ENCODE measurements at regions not wholly inside any gene's neighbourhood (a gene's known extent, or its start where the extent isn't known, plus 50 kb on each side); places are given as distances from the start of the nearest gene placed in this dataset.

- FAIRE-seq = no peak
These were observed 126.4 kb downstream of the ATP23 start for GRCh38 chr12:58067610-58068387.

GRCh38 chr12:58068706-58069105 lies 127.3 kb downstream of the ATP23 start:
- TF ChIP-seq POU2F2 (IDR thresholded peaks at IDR 0.05; ENCODE audit: low read depth, low read length) (no peak), SPI1 (IDR thresholded peaks at IDR 0.05; ENCODE audit: low read depth, low read length) (no peak), PAX5 (IDR thresholded peaks at IDR 0.05; ENCODE audit: insufficient read depth, low read length, severe bottlenecking) (no peak), POLR2A (IDR thresholded peaks at IDR 0.05; ENCODE audit: low read depth, low read length) (no peak), TAF1 (IDR thresholded peaks at IDR 0.05; ENCODE audit: low read depth, low read length) (no peak), POLR2AphosphoS5 (IDR thresholded peaks at IDR 0.05; ENCODE audit: low read depth, low read length) (no peak)
- FAIRE-seq (no peak), DNase-seq (ENCODE audit: insufficient read length, low spot score) (no peak)

More at GRCh38 chr12:58067610-58068387, 126.4 kb downstream of the ATP23 start:
- TF ChIP-seq POLR2A (IDR thresholded peaks at IDR 0.05; ENCODE audit: low read depth, low read length) = no peak
- no peak for TF ChIP-seq POLR2AphosphoS5 (IDR thresholded peaks at IDR 0.05; ENCODE audit: low read depth, low read length)
- no peak for TF ChIP-seq POU2F2 (IDR thresholded peaks at IDR 0.05; ENCODE audit: low read depth, low read length)
- TF ChIP-seq PAX5 (IDR thresholded peaks at IDR 0.05; ENCODE audit: insufficient read depth, low read length, severe bottlenecking) = no peak
- TF ChIP-seq SPI1 (IDR thresholded peaks at IDR 0.05; ENCODE audit: low read depth, low read length) = no peak
- TF ChIP-seq TAF1 (IDR thresholded peaks at IDR 0.05; ENCODE audit: low read depth, low read length) = no peak
- DNase-seq (ENCODE audit: insufficient read length, low spot score) = no peak

GRCh38 chr12:58069268-58069963 lies 128.0 kb downstream of the ATP23 start:
- DNase-seq (ENCODE audit: insufficient read length, low spot score) (no peak), FAIRE-seq (no peak)
- no peak for TF ChIP-seq SPI1 (IDR thresholded peaks at IDR 0.05; ENCODE audit: low read depth, low read length)
- no peak for TF ChIP-seq PAX5 (IDR thresholded peaks at IDR 0.05; ENCODE audit: insufficient read depth, low read length, severe bottlenecking)
- TF ChIP-seq POLR2AphosphoS5 (IDR thresholded peaks at IDR 0.05; ENCODE audit: low read depth, low read length) = no peak
- TF ChIP-seq POLR2A (IDR thresholded peaks at IDR 0.05; ENCODE audit: low read depth, low read length) = no peak
- TF ChIP-seq TAF1 (IDR thresholded peaks at IDR 0.05; ENCODE audit: low read depth, low read length) = no peak
- no peak for TF ChIP-seq POU2F2 (IDR thresholded peaks at IDR 0.05; ENCODE audit: low read depth, low read length)

GRCh38 chr12:58071994-58072393 lies 130.6 kb downstream of the ATP23 start:
- TF ChIP-seq TAF1 (IDR thresholded peaks at IDR 0.05; ENCODE audit: low read depth, low read length) = no peak
- TF ChIP-seq PAX5 (IDR thresholded peaks at IDR 0.05; ENCODE audit: insufficient read depth, low read length, severe bottlenecking) = no peak
- no peak for TF ChIP-seq SPI1 (IDR thresholded peaks at IDR 0.05; ENCODE audit: low read depth, low read length)
- TF ChIP-seq POU2F2 (IDR thresholded peaks at IDR 0.05; ENCODE audit: low read depth, low read length) = no peak
- no peak for TF ChIP-seq POLR2A (IDR thresholded peaks at IDR 0.05; ENCODE audit: low read depth, low read length)
- no peak for TF ChIP-seq POLR2AphosphoS5 (IDR thresholded peaks at IDR 0.05; ENCODE audit: low read depth, low read length)
- no peak for FAIRE-seq
- DNase-seq (ENCODE audit: insufficient read length, low spot score) = no peak

- FAIRE-seq (no peak), DNase-seq (ENCODE audit: insufficient read length, low spot score) (no peak)
- no peak for TF ChIP-seq TAF1 (IDR thresholded peaks at IDR 0.05; ENCODE audit: low read depth, low read length)
- TF ChIP-seq POU2F2 (IDR thresholded peaks at IDR 0.05; ENCODE audit: low read depth, low read length) = no peak
- TF ChIP-seq SPI1 (IDR thresholded peaks at IDR 0.05; ENCODE audit: low read depth, low read length) = no peak
- TF ChIP-seq POLR2A (IDR thresholded peaks at IDR 0.05; ENCODE audit: low read depth, low read length) = no peak
- TF ChIP-seq PAX5 (IDR thresholded peaks at IDR 0.05; ENCODE audit: insufficient read depth, low read length, severe bottlenecking) = no peak
- TF ChIP-seq POLR2AphosphoS5 (IDR thresholded peaks at IDR 0.05; ENCODE audit: low read depth, low read length) = no peak
These were observed 132.9 kb downstream of the ATP23 start for GRCh38 chr12:58074259-58074658.

- FAIRE-seq (no peak), DNase-seq (ENCODE audit: insufficient read length, low spot score) (no peak)
- TF ChIP-seq POU2F2 (IDR thresholded peaks at IDR 0.05; ENCODE audit: low read depth, low read length) (no peak), SPI1 (IDR thresholded peaks at IDR 0.05; ENCODE audit: low read depth, low read length) (no peak), POLR2AphosphoS5 (IDR thresholded peaks at IDR 0.05; ENCODE audit: low read depth, low read length) (no peak), POLR2A (IDR thresholded peaks at IDR 0.05; ENCODE audit: low read depth, low read length) (no peak), PAX5 (IDR thresholded peaks at IDR 0.05; ENCODE audit: insufficient read depth, low read length, severe bottlenecking) (no peak), TAF1 (IDR thresholded peaks at IDR 0.05; ENCODE audit: low read depth, low read length) (no peak)
These were observed 138.4 kb downstream of the ATP23 start for GRCh38 chr12:58079806-58080205.

- FAIRE-seq (no peak), DNase-seq (ENCODE audit: insufficient read length, low spot score) (no peak)
- no peak for TF ChIP-seq PAX5 (IDR thresholded peaks at IDR 0.05; ENCODE audit: insufficient read depth, low read length, severe bottlenecking)
These were observed 140.1 kb downstream of the ATP23 start for GRCh38 chr12:58081488-58081887.

- TF ChIP-seq SPI1 (IDR thresholded peaks at IDR 0.05; ENCODE audit: low read depth, low read length) = no peak
- no peak for TF ChIP-seq POLR2A (IDR thresholded peaks at IDR 0.05; ENCODE audit: low read depth, low read length)
- no peak for TF ChIP-seq TAF1 (IDR thresholded peaks at IDR 0.05; ENCODE audit: low read depth, low read length)
- TF ChIP-seq POLR2AphosphoS5 (IDR thresholded peaks at IDR 0.05; ENCODE audit: low read depth, low read length) = no peak
- TF ChIP-seq POU2F2 (IDR thresholded peaks at IDR 0.05; ENCODE audit: low read depth, low read length) = no peak
These were observed 141.6 kb downstream of the ATP23 start for GRCh38 chr12:58082996-58083395.

GRCh38 chr12:58086006-58086405 lies 144.6 kb downstream of the ATP23 start:
- no peak for FAIRE-seq
- TF ChIP-seq TAF1 (IDR thresholded peaks at IDR 0.05; ENCODE audit: low read depth, low read length) (no peak), PAX5 (IDR thresholded peaks at IDR 0.05; ENCODE audit: insufficient read depth, low read length, severe bottlenecking) (no peak), POLR2A (IDR thresholded peaks at IDR 0.05; ENCODE audit: low read depth, low read length) (no peak), POLR2AphosphoS5 (IDR thresholded peaks at IDR 0.05; ENCODE audit: low read depth, low read length) (no peak), SPI1 (IDR thresholded peaks at IDR 0.05; ENCODE audit: low read depth, low read length) (no peak)

More at GRCh38 chr12:58082996-58083395, 141.6 kb downstream of the ATP23 start:
- FAIRE-seq = no peak
- no peak for DNase-seq (ENCODE audit: insufficient read length, low spot score)

More at GRCh38 chr12:58086006-58086405, 144.6 kb downstream of the ATP23 start:
- DNase-seq (ENCODE audit: insufficient read length, low spot score) = no peak
